Stimulated activated CD4-positive, alpha-beta T cell treated with anti-CD3 and anti-CD28 coated beads, TNF-alpha, amount 100 ng/mL, for 1 hour (primary cell): ENCODE measurements at regions not wholly inside any gene's neighbourhood (a gene's known extent, or its start where the extent isn't known, plus 50 kb on each side); places are given as distances from the start of the nearest gene placed in this dataset.
A peak's percentile ranks its signal among the peaks of the same experiment; 100 is the strongest.

Experiments used
- DNase-seq, 3 donors: peaks; one replicate each; pipeline ENCODE4 v3.0.0-alpha.2; 2020; ENCODE audit warnings: low read depth in 3 of 3, low spot score in 1 of 3

- DNase-seq: no peak
Measured at GRCh38 chr14:61891810-61892209, 129.6 kb downstream of the SNAPC1 start.

DNA sequence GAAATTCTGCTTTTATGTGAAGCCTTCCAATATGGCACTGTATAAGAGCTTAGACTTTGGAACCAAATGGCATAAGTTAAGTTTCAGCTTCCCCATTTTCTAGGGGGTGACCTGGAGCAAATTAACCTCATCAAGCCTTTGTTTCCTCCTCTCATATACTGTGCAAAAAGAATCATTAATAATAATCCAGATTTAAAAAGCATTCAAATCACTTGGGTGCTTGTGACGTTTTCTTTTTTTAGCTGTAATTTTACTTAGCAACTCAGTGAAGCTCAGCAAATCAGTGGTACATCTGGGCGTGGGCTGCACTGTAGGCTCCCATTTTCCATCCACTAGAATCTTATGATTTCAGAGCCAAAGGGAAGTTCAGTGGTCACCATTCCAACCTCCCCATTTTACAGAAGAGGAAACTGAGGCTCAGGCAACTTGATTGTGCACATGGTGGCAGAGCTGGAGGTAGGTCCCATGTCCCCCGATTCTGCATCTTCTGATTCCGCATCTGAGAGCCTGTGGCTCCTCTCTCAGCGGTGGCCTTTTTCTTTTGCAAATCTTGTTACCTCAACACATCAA lies 131.2 kb downstream of the SNAPC1 start:
- no peak for DNase-seq

DNA sequence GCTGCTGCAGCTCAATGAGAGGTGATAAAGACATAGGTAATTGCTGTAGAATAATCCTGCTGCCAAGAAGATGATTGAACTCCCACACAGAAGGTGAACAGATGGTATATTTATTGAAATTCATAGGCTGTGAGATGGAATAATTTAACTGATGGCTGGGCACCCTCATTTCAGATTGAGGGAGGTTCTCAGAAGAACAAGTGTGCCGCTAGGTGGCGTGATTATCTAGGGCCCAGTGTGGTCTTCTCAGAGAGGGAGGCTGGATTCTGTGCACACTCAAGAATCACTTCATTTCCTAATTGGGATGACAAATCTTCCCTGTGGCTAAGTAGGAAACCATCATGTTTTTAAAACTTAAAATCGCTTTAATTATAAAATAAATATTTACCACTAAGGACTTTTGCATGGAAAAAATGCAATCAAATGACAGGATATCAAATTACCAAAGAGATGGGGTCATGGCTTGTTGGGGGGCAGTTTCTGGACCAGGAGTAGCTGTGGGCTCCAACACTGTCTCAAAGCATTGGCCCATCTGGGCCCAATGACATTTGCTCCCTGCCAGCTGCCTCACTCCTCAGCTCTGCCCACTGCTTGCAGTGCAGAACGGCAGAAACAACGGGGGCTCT lies 132.3 kb downstream of the SNAPC1 start:
- DNase-seq: peak; percentile 8 to 41 (median 15)

GRCh38 chr14:61897300-61897699 lies 135.1 kb downstream of the SNAPC1 start:
- no peak for DNase-seq

DNA sequence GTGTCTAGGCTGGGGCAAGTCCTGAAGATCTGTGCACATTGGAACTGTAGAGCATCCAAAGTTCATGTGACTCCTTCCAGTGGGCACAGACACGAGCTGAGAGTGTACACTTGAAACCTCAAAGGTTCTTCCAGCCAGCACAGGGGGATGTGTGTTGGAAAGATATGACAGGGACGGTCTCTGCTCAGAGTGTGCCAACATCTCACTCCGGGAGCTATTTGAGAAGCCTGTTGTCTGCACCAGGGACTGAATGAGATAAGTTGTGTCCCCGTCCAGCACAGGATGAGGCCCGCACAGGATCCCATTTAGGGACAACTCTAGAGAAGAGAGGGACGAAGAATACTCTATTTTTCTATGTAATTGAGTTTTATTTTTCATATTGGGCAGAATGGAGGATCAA lies 136.3 kb downstream of the SNAPC1 start:
- DNase-seq: no peak

GRCh38 chr14:61899497-61899896 lies 137.3 kb downstream of the SNAPC1 start:
- no peak for DNase-seq

- no peak for DNase-seq
Measured at GRCh38 chr14:61904946-61905345, 142.7 kb downstream of the SNAPC1 start.

DNA sequence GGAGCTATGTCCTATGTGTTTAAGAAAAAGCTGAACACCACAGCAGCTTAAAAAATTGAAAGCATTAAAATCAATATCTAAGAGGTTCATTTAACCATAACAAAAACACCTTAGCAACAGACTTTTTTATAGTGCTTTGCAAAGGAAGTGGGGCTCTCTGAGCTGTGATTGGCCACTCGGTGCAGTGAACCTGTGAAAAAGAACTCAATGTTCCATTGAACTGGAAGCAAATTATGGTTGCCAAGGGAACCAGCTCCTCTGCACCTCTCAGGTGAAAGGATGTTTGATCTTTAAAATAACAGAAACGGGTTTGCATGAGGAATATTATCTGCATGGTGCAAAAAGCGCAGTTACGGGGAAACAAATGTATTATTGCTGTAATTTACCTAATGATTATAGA lies 149.4 kb downstream of the SNAPC1 start:
- no peak for DNase-seq

- no peak for DNase-seq
Measured at GRCh38 chr14:61918998-61919397, 156.8 kb downstream of the SNAPC1 start.

DNA sequence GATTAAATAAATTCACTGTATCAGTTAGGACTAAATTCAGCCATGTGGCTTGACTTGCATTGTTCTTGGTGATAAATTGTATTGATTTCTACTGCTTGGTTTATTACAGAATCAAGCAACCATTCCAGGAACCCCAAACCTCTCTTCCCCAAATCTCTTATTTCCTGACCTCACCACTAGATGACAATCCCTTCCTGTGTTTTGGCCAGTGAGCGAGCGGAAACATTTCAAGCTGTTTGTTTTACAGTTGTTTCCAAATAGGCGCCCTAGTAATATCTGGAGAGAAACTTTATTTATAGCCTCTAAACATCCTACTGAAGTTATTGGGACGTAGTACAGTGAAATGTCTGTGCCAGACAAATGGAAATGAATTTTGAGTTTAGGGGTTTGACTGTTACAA lies 161.1 kb downstream of the SNAPC1 start:
- DNase-seq: no peak

- DNase-seq: no peak
Measured at GRCh38 chr14:61925043-61925442, 162.8 kb downstream of the SNAPC1 start.

DNA sequence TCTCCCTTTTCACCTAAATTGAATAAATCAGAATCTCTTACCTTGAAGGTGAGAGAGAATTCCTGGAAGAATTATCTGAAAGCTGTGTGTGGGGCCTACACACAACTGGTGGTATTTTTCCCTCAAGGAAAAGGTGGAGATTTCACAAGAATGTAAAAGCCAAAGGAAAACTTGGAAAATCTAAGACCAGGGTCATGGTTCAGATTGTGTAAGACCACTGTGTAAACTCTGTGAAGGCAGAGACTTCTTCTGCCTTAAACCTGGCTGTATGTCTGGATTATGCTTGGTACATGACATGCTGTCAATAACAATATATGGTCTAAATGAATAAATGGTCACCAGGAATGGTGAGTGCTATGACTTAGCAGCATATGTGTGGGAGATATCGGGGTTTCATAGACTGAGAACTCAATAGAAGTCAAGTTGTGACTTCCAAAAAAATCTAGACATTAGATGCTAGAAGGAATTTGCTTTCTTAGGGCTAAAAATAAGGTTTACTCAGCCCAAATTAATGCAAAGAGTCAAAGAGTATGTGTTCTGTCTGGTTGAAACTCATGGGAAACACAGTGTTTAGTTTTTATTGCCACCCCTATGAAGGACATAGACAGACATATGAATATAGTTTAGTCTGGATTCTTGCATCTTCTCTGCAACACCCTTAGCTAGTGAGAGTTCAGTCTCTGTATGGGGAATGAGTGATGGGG lies 163.7 kb downstream of the SNAPC1 start:
- no peak for DNase-seq

- DNase-seq: no peak
Measured at GRCh38 chr14:61927060-61927459, 164.8 kb downstream of the SNAPC1 start.

DNA sequence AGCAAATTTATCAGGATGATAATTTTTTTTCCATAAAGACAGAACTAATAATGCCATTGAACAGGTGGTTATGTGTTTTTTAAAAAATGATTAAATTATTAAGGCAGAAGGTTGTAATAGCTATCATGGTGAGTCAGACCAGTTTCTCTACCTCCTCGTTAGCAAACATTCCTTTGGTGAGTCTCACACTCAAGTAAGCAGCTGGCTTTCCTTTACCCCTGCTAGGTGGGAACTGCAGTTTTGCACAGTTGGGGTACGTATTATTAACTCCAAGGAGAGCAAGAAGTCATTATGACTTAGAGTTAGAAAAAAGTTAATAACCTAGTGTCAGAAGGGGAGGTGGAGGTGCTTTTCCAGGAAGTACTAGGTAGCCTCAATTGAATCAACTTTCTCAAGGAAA lies 165.3 kb downstream of the SNAPC1 start:
- DNase-seq: no peak

- DNase-seq: no peak
Measured at GRCh38 chr14:61928300-61928699, 166.1 kb downstream of the SNAPC1 start.

- no peak for DNase-seq
Measured at GRCh38 chr14:61928701-61929100, 166.5 kb downstream of the SNAPC1 start.

GRCh38 chr14:61929651-61930050 lies 167.4 kb downstream of the SNAPC1 start:
- no peak for DNase-seq

GRCh38 chr14:61930101-61930857 lies 168.1 kb downstream of the SNAPC1 start:
- DNase-seq: no peak

DNA sequence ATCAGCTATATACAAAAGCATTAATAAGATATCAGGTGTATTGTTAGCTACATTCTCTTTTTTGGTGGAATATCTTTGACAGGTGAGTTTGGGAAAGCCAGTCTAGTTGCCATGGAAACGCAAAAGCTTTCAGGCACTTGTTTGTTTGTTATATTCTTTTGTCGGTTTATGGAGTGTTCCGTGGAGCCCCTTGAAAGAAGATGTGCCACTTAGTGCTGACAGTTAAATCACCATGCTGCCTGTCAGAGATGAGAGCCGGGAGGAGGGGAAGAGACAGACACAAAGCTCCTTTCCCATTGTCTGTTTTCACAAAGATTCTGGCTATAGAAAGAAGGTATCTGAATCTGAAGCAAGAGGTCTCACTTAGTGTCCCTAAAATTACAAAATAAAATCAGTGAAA lies 170.8 kb downstream of the SNAPC1 start:
- DNase-seq: no peak

- no peak for DNase-seq
Measured at GRCh38 chr14:61934385-61934784, 172.2 kb downstream of the SNAPC1 start.

- DNase-seq: no peak
Measured at GRCh38 chr14:61939776-61940175, 177.6 kb downstream of the SNAPC1 start.
